Activated CD4-positive, alpha-beta T cell treated with anti-CD3 and anti-CD28 coated beads, Interleukin-2, amount 50 U/mL, for 4 hours (primary cell): ENCODE measurements at regions not wholly inside any gene's neighbourhood (a gene's known extent, or its start where the extent isn't known, plus 50 kb on each side); places are given as distances from the start of the nearest gene placed in this dataset.

Experiments
- DNase-seq, 2 experiments: peaks; one replicate each; pipeline ENCODE4 v3.0.0-alpha.2; 2020

DNA sequence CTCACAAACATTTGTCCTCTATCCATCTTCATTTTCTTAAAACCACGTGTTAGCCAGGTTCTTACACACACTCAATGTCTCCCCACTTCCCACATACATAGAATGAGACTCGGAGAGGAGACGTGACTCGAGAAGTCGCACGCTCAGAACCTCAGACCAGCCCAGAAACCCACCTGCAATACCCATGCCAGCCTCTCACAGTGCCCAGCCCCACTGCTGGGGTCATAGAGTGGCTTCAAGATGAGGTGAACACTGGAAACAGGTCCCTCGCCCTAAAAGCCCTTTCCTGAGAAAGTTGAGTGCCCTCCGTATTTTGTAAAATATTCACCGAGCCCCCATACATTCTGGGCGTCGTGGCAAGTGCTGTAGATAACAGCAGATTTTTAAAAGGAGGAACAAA is 487.4 kb downstream of the EIPR1 start:
- DNase-seq, result no peak

DNA sequence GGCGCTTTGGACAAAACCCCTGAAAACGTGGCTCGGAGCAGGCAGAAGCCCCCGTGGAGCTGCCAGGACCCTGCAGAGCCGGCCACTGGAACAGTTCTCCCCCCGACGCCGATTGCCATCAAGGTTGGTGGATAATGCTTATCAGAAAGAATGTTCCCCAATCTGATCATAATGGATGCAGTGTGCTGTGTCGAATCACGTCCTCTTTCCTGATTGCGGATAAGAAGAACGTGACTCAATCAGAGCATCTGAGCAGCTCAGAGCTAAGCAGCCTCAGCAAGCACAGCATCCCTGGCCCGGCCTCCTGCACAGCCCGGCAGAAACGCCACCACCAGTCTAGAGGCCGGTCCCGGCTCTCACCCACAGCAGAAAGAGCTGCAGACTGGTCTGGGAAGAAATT is 488.0 kb downstream of the EIPR1 start:
- no peak for DNase-seq

- DNase-seq, result no peak
Measured at GRCh38 chr2:2889141-2889540, 488.5 kb downstream of the EIPR1 start.

- DNase-seq, result no peak
Measured at GRCh38 chr2:2887772-2888387, 489.7 kb downstream of the EIPR1 start.

DNA sequence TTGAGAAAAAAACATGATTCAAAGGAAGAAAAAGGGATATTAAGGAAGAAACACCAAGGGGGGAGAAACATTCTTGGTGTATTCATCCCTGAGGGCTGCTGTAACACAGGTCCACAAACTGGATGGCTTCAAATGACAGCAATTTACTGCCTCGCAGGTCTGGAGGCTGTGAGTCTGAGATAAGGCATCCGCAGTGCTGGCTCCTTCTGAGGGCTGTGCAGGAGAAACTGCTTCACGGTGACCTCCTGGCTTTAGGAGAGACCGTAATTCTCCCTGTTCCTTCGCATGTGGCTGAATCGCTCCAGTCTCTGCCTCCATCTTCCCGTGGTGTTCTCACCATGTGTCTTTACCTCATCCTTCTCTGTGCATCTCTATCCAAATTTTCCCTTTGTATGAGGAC is 490.7 kb downstream of the EIPR1 start:
- DNase-seq, result no peak

DNA sequence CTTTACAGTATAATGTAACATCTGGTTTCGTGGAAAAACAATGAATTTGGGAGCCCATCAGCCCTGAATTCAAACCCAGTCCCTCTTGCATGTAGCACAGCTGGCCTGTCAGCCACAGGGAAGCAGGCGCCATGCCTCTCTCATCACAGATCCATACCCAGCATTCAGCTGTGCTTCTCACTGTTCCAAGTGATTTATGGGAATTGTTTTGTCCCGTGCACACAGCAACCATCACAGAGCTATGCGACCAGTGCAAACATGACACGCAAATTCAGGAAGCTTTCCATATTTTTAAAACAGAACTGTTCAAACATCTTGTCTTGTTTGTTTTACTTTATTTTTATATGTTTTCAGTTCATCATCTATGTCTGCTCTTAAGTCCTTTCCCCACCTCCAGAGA is 496.1 kb downstream of the EIPR1 start:
- no peak for DNase-seq

GRCh38 chr2:2880938-2881337 is 496.7 kb downstream of the EIPR1 start:
- no peak for DNase-seq

GRCh38 chr2:2879781-2880180 is 497.8 kb downstream of the EIPR1 start:
- DNase-seq, result no peak

- DNase-seq, result no peak
Measured at GRCh38 chr2:2879071-2879470, 498.5 kb downstream of the EIPR1 start.

GRCh38 chr2:2877427-2877826 is 500.2 kb downstream of the EIPR1 start:
- DNase-seq, result no peak

GRCh38 chr2:2876331-2877221 is 501.0 kb downstream of the EIPR1 start:
- no peak for DNase-seq

GRCh38 chr2:2875831-2876230 is 501.8 kb downstream of the EIPR1 start:
- DNase-seq, result no peak

GRCh38 chr2:2875296-2875695 is 502.3 kb downstream of the EIPR1 start:
- no peak for DNase-seq

DNA sequence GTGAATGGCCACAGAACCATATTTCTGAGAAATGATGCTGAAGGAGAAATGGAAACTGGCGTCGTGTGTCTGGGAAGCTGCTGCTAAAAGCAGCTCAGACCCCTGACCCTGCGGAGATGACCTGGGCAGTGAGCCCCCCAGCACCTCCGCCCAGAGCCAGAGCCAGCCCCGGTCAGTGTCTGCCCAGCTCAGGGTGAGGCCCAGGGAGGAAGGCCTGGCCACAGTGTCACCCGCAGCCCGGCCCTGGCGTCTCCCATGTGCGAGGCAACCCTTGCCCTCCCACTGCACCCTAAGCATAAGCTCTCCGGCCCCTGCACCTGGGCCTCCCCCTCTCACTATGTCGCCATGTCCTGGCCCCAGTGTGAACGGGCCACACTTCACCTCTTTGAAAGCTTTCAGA is 502.8 kb downstream of the EIPR1 start:
- DNase-seq, result no peak

DNA sequence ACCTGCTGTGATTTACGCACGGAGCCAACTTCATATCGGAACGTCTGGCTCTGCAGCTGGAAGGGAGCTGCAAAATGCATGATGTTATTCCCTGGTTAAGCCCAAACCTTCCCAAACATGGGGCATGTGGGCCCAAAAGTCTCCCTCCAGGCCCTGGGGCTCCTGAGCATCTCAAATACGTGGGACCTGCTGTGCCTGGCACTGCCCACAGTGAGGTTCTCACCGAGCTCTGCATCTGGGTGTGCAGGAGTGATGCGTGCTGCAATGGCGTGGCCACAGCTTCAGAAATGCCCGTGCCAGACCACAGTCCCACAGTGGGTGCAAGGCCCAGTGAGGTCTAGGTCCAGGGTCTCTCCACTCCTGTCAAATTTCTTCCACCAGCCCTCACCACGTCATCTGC is 503.3 kb downstream of the EIPR1 start:
- DNase-seq, result no peak

DNA sequence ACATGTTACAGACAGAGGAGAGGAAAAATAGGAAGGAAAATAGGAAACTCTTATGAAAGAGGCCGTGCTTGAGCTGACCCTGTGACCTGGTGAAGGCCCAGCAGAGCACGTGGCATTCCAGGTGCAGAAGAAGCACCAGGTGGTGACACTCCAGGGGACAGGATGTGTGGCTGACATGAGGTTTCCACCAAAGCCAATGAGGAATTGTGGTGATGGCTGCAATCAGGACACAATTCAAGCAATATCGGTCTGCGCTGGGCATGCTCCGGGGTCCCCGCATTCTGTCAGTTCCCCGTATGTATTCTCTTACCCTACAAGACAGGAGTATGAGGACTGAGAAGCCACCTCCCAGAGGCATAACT is 504.2 kb downstream of the EIPR1 start:
- DNase-seq, result no peak

GRCh38 chr2:2872713-2873449 is 504.7 kb downstream of the EIPR1 start:
- DNase-seq, result no peak

GRCh38 chr2:2872309-2872617 is 505.4 kb downstream of the EIPR1 start:
- no peak for DNase-seq

GRCh38 chr2:2871480-2872308 is 505.9 kb downstream of the EIPR1 start:
- DNase-seq, result no peak

GRCh38 chr2:2870106-2870505 is 507.5 kb downstream of the EIPR1 start:
- DNase-seq, result no peak

DNA sequence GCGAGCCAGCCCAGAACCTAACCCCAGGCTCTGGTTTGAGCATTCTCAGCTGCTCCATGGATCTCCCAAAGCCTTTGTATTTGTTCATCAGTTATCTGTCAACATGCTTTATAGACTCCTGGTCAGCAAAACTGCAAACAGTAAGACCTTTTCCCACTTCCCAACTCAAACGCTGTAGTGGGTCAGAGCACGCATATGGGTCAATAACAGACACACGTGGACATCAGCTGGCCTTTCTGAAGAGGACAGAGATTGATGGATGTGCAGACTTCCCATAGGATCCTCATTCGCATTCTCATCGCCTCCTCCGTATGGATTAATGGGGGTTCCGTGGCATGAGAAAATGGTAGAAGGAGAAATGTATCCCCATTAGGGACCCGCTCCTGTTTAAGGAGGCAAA is 508.1 kb downstream of the EIPR1 start:
- DNase-seq, result no peak

DNA sequence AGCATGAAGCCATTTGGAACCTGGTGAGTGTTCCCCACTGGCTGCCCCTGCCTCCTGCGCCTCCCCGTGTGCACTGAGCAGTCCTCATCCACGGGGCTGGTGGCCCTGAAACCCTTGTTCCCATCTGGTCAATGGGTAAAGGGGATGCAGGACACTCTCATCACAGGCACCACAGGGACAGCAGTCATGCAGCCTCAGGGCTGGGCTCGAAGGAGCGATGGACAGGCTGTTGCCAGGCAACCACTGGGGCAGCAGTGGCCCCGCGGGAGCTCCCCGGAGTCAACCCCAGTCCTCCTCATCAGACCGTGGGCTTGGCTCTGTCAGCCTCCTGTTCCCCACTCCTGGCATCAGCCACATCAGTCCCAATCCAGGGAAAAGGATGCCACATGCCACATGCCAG is 509.5 kb downstream of the EIPR1 start:
- no peak for DNase-seq

DNA sequence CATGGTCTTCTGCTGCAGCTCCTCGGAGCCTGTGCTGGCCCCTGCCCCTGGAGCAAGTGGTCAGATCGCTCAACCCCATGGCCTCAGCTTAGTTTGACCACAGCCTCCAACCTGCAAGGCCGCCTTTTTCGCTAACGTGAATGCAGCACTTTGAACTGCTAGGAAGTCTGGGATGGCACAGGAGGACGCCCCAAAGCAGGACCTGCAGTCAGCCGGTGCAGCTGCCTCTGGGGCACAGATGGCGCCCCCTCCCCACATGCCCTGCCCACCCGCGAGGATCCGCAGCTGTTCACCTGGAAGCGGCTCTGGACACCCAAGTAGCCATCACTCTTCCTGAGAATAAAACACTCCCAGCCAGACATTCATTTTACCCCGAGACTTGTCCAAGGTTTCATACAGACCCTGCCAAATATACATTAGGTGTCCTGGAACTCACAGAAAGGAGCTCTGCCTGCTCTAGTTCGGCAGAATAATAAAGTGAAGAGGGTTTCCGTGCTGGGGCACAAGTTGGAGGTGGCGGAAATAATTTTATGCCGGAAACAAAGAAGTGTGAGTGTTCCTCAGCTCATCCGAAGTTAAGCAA is 510.1 kb downstream of the EIPR1 start:
- DNase-seq, result no peak
